GM12878 (cell line): ENCODE measurements at regions not wholly inside any gene's neighbourhood (a gene's known extent, or its start where the extent isn't known, plus 50 kb on each side); places are given as distances from the start of the nearest gene placed in this dataset.

Experiments used
- ATAC-seq: fragments of 200-7000 bp; cut with Tn5 transposase; 3 replicates; pipeline ENCODE4 v1.9.1; 2020; ENCODE audit warnings: mild to moderate bottlenecking, moderate library complexity
- BruUV-seq: library from RNA; stranded (reverse); fragments of 400-500 nt; replicated peaks from 2 replicates; lab custom pipeline; 2021; lab: Mats Ljungman, UMichigan
- CTCF ChIA-PET: fragments of 300-600 bp; sonication (Branson Sonifier 250); formaldehyde crosslinking; extraction: SDS; loops from one replicate; lab custom pipeline; 2021; ENCODE audit warnings: inconsistent platforms; lab: Yijun Ruan, JAX
- POLR2A ChIA-PET: fragments of 350-600 bp; formaldehyde crosslinking; extraction: SDS; loops from one replicate; lab custom pipeline; 2021; ENCODE audit warnings: inconsistent platforms; lab: Charles Lee
- RAD21 ChIA-PET: fragments of 300-600 bp; sonication (Branson Sonifier 250); formaldehyde crosslinking; loops from one replicate; lab custom pipeline; 2023; ENCODE audit warnings: antibody characterized with exemption; ENCODE audit not compliant: unreplicated experiment; lab: Charles Lee
- SMC1A ChIA-PET: fragments of 300-600 bp; sonication (Branson Sonifier 250); formaldehyde crosslinking; loops from one replicate; lab custom pipeline; 2023; ENCODE audit not compliant: unreplicated experiment, uncharacterized antibody; lab: Charles Lee
- DNase-seq: peaks from one replicate; pipeline ENCODE4 v3.0.0-alpha.2; 2011; ENCODE audit warnings: low read depth, low spot score
- FAIRE-seq: peaks from 3 replicates; lab custom pipeline; 2011; peaks lifted over from hg19 to GRCh38; lab: Jason Lieb, UNC
- H2AFZ ChIP-seq: 2 replicates; pipeline ENCODE4 v1.6.0; 2011; ENCODE audit warnings: low read depth, low read length, control low read depth; ENCODE audit not compliant: control insufficient read depth
- H3K27ac ChIP-seq: 2 replicates; pipeline ENCODE4 v1.5.1; 2011; ENCODE audit warnings: control low read depth; ENCODE audit not compliant: control insufficient read depth, insufficient read depth
- H3K27me3 ChIP-seq, 2 experiments: replicated peaks in 1 of 2; 2 replicates each; pipeline versions ENCODE4 v1.6.0 to v1.6.1; 2011; ENCODE audit warnings: low read length in 1 of 2; ENCODE audit not compliant: control insufficient read depth in 2 of 2, insufficient read depth in 2 of 2
- H3K36me3 ChIP-seq, 2 experiments: 2 replicates each; pipeline ENCODE4 v1.5.1; 2011; ENCODE audit warnings: low read length in 1 of 2; ENCODE audit not compliant: control insufficient read depth in 2 of 2, insufficient read depth in 2 of 2
- H3K4me1 ChIP-seq: 2 replicates; pipeline ENCODE4 v1.6.1; 2011; ENCODE audit warnings: mild to moderate bottlenecking, low read length, moderate library complexity, mixed read lengths; ENCODE audit not compliant: control insufficient read depth, insufficient read depth
- H3K4me2 ChIP-seq: 2 replicates; pipeline ENCODE4 v1.6.0; 2011; ENCODE audit warnings: control low read depth; ENCODE audit not compliant: control insufficient read depth, insufficient read depth
- H3K4me3 ChIP-seq: fragments of 200-600 bp; sonication (generic); 2 replicates; pipeline ENCODE4 v1.5.1; 2016
- H3K79me2 ChIP-seq: 2 replicates; pipeline ENCODE4 v1.6.0; 2011; ENCODE audit warnings: low read length; ENCODE audit not compliant: control insufficient read depth, insufficient read depth
- H3K9ac ChIP-seq: 2 replicates; pipeline ENCODE4 v1.8.0; 2011; ENCODE audit warnings: low read length, control low read depth, mixed read lengths; ENCODE audit not compliant: control insufficient read depth, insufficient read depth
- H3K9me3 ChIP-seq: replicated peaks from 3 replicates; pipeline ENCODE4 v1.5.1; 2011; ENCODE audit warnings: mild to moderate bottlenecking, low read length; ENCODE audit not compliant: control insufficient read depth, insufficient read depth
- H4K20me1 ChIP-seq: 2 replicates; pipeline ENCODE4 v1.6.0; 2011; ENCODE audit not compliant: control insufficient read depth, insufficient read depth
- BMI1 ChIP-seq: fragments of 450-650 bp; IDR thresholded peaks from 2 replicates; pipeline ENCODE4 v1.6.1; 2016; ENCODE audit warnings: mild to moderate bottlenecking, moderate library complexity, borderline replicate concordance
- CHD2 ChIP-seq: IDR thresholded peaks from 2 replicates; pipeline ENCODE4 v1.6.1; 2011; ENCODE audit warnings: low read depth, low read length, improper control_type of control experiment, borderline replicate concordance
- EZH2 ChIP-seq: IDR thresholded peaks from 2 replicates; pipeline ENCODE4 v1.6.1; 2012; ENCODE audit warnings: low read depth, mild to moderate bottlenecking, control low read depth, inconsistent platforms, low read length, borderline replicate concordance; ENCODE audit not compliant: control insufficient read depth
- MEF2B ChIP-seq: fragments of 450-650 bp; IDR thresholded peaks from 2 replicates; pipeline ENCODE4 v1.6.1; 2018; ENCODE audit warnings: mild to moderate bottlenecking, moderate library complexity; ENCODE audit not compliant: partially characterized antibody, poor library complexity, severe bottlenecking
- POU2F2 ChIP-seq: IDR thresholded peaks from 3 replicates; pipeline ENCODE4 v1.6.1; 2011; ENCODE audit warnings: low read depth, mild to moderate bottlenecking, low read length, borderline replicate concordance
- RUNX3 ChIP-seq: IDR thresholded peaks from 2 replicates; pipeline ENCODE4 v1.6.1; 2012; ENCODE audit warnings: low read length, inconsistent platforms
- STAT3 ChIP-seq: IDR thresholded peaks from 2 replicates; pipeline ENCODE4 v1.6.1; 2011; ENCODE audit warnings: low read depth, low read length, improper control_type of control experiment
- ZBED1 ChIP-seq: IDR thresholded peaks from 2 replicates; pipeline ENCODE4 v1.6.1; 2016; ENCODE audit warnings: borderline replicate concordance
- WGBS: methylation state at CpG from one replicate; pipeline ENCODE4 v1.1.6; 2016; ENCODE audit warnings: low lambda C conversion rate; ENCODE audit not compliant: insufficient replicate concordance, insufficient coverage; ENCODE audit errors: missing lambda C conversion rate; 5-methylcytosine and 5-hydroxymethylcytosine counted together
- in situ Hi-C: fragments of 300-500 bp; cut with MboI; formaldehyde crosslinking; loops from 9 replicates; pipeline ENCODE4 v1.14.3; 2018; ENCODE audit warnings: mixed read lengths
- intact Hi-C: fragments of 100-400 bp; cut with micrococcal nuclease; formaldehyde crosslinking; loops from one replicate; pipeline ENCODE4 v1.14.2; 2022; ENCODE audit not compliant: unreplicated experiment
- TF ChIP-seq, protein P1 (sequence below): IDR thresholded peaks from 2 replicates; pipeline ENCODE4 v1.6.1; 2011; ENCODE audit warnings: mild to moderate bottlenecking, low read depth, low read length, moderate library complexity; ENCODE audit not compliant: insufficient replicate concordance
- TF ChIP-seq, protein P2 (sequence below): fragments of 150-350 bp; IDR thresholded peaks from 2 replicates; pipeline ENCODE4 v1.6.1; 2016; ENCODE audit warnings: low read depth, low read length
- TF ChIP-seq, protein P3 (sequence below), 3 experiments: IDR thresholded peaks in 2 of 3; conservative IDR thresholded peaks in 1 of 3; 2 replicates each; pipeline ENCODE4 v1.5.1; 2011; ENCODE audit warnings: low read depth in 3 of 3, low read length in 3 of 3, mild to moderate bottlenecking in 3 of 3, control low read depth in 2 of 3, moderate library complexity in 2 of 3, inconsistent platforms in 1 of 3, mixed read lengths in 1 of 3; ENCODE audit not compliant: control insufficient read depth in 2 of 3, insufficient read depth in 1 of 3; ENCODE audit errors: extremely low read depth in 1 of 3
- TF ChIP-seq, protein P4 (sequence below): IDR thresholded peaks from 2 replicates; pipeline ENCODE4 v1.6.1; 2012; ENCODE audit warnings: low read depth, low read length, improper control_type of control experiment
- TF ChIP-seq, protein P5 (sequence below): fragments of 450-650 bp; IDR thresholded peaks from 2 replicates; pipeline ENCODE4 v1.6.1; 2017; ENCODE audit warnings: mild to moderate bottlenecking, low read depth, inconsistent platforms; ENCODE audit not compliant: poor library complexity, severe bottlenecking

DNA sequence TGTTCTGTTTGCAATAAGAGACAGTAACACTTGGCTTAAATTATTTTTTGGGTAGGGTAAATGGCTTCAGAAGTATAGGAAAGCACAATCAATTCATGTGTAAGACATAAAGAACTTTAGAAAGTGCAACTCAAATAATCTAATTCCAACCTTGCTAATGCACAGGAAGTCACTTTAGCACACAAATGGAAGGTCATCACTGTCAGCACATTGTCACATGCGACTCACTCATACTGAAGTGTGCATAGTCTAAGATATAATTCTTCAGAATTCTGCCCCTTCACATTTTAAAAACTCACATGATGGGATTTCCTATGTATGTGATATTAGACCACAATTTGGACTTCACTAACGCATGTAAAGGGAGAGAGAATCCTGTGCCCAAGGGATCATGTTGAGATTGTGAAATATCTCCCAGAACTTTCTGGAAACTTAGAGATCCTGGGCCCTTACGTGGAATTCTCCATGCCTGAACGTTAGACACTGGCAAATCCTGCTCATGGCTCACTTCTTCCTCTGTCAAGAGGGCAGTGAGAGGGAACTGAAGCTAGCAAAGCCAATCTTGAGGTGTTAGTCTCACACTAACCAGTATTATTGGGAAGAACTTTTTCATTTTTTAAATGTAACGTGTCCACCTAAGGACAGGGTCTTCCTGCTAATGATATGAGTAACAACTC, 403.2 kb upstream of the PTGER4 start:
- intact Hi-C loops, result loop anchor here (5.0 to 10.0 kb wide), 2 partner anchors 296 to 408 kb away; no protein-coding TSS in a partner anchor
- Histone ChIP-seq H3K4me3 (no peak overlapping the region), H3K27ac (no peak overlapping the region), H3K4me1 (peaks cover 2% of the 10 kb centered on the region; the same call in 1 of the 2 replicates), H3K9me3 (no peaks in the 10 kb centered on the region), H3K36me3 (no peaks in the 10 kb centered on the region), H3K79me2 (no peaks in the 10 kb centered on the region), H3K9ac (no peak overlapping the region), H3K27me3 (peaks cover 2 to 3% of the 10 kb centered on the region in 2 experiments; a peak in 1 of 4 replicates), H4K20me1 (no peaks in the 10 kb centered on the region), H2AFZ (no peak overlapping the region), H3K4me2 (peak overlapping the region; percentile 17; the same call in 1 of the 2 replicates)
- ChIA-PET RAD21 (no interaction called here), POLR2A (no interaction called here), SMC1A (no interaction called here), CTCF (no interaction called here)
- BruUV-seq, result no TSS peak
- DNase-seq (no peak), FAIRE-seq (no peak), ATAC-seq (peak; percentile 51)
- WGBS, result 30% methylated on average over 5 of the region's 5 CpGs
- in situ Hi-C loops, result no loop called here
- TF ChIP-seq RUNX3, result no peak
- TF ChIP-seq, protein P1, sequence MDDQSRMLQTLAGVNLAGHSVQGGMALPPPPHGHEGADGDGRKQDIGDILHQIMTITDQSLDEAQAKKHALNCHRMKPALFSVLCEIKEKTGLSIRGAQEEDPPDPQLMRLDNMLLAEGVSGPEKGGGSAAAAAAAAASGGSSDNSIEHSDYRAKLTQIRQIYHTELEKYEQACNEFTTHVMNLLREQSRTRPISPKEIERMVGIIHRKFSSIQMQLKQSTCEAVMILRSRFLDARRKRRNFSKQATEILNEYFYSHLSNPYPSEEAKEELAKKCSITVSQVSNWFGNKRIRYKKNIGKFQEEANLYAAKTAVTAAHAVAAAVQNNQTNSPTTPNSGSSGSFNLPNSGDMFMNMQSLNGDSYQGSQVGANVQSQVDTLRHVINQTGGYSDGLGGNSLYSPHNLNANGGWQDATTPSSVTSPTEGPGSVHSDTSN, result no peak
- TF ChIP-seq, protein P2, sequence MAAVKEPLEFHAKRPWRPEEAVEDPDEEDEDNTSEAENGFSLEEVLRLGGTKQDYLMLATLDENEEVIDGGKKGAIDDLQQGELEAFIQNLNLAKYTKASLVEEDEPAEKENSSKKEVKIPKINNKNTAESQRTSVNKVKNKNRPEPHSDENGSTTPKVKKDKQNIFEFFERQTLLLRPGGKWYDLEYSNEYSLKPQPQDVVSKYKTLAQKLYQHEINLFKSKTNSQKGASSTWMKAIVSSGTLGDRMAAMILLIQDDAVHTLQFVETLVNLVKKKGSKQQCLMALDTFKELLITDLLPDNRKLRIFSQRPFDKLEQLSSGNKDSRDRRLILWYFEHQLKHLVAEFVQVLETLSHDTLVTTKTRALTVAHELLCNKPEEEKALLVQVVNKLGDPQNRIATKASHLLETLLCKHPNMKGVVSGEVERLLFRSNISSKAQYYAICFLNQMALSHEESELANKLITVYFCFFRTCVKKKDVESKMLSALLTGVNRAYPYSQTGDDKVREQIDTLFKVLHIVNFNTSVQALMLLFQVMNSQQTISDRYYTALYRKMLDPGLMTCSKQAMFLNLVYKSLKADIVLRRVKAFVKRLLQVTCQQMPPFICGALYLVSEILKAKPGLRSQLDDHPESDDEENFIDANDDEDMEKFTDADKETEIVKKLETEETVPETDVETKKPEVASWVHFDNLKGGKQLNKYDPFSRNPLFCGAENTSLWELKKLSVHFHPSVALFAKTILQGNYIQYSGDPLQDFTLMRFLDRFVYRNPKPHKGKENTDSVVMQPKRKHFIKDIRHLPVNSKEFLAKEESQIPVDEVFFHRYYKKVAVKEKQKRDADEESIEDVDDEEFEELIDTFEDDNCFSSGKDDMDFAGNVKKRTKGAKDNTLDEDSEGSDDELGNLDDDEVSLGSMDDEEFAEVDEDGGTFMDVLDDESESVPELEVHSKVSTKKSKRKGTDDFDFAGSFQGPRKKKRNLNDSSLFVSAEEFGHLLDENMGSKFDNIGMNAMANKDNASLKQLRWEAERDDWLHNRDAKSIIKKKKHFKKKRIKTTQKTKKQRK, result no peak
- TF ChIP-seq, protein P3, sequence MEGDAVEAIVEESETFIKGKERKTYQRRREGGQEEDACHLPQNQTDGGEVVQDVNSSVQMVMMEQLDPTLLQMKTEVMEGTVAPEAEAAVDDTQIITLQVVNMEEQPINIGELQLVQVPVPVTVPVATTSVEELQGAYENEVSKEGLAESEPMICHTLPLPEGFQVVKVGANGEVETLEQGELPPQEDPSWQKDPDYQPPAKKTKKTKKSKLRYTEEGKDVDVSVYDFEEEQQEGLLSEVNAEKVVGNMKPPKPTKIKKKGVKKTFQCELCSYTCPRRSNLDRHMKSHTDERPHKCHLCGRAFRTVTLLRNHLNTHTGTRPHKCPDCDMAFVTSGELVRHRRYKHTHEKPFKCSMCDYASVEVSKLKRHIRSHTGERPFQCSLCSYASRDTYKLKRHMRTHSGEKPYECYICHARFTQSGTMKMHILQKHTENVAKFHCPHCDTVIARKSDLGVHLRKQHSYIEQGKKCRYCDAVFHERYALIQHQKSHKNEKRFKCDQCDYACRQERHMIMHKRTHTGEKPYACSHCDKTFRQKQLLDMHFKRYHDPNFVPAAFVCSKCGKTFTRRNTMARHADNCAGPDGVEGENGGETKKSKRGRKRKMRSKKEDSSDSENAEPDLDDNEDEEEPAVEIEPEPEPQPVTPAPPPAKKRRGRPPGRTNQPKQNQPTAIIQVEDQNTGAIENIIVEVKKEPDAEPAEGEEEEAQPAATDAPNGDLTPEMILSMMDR (IDR thresholded peaks at IDR 0.05 in 2 of 3, conservative IDR thresholded peaks at IDR 0.05 in 1 of 3; ENCODE audit: control insufficient read depth in 2 of 3, extremely low read depth in 1 of 3, insufficient read depth in 1 of 3, low read depth in 3 of 3, low read length in 3 of 3), result no peak
- TF ChIP-seq BMI1, result no peak
- TF ChIP-seq MEF2B, result no peak
- TF ChIP-seq STAT3, result no peak
- TF ChIP-seq, protein P4, sequence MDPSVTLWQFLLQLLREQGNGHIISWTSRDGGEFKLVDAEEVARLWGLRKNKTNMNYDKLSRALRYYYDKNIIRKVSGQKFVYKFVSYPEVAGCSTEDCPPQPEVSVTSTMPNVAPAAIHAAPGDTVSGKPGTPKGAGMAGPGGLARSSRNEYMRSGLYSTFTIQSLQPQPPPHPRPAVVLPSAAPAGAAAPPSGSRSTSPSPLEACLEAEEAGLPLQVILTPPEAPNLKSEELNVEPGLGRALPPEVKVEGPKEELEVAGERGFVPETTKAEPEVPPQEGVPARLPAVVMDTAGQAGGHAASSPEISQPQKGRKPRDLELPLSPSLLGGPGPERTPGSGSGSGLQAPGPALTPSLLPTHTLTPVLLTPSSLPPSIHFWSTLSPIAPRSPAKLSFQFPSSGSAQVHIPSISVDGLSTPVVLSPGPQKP, result no peak
- TF ChIP-seq, protein P5, sequence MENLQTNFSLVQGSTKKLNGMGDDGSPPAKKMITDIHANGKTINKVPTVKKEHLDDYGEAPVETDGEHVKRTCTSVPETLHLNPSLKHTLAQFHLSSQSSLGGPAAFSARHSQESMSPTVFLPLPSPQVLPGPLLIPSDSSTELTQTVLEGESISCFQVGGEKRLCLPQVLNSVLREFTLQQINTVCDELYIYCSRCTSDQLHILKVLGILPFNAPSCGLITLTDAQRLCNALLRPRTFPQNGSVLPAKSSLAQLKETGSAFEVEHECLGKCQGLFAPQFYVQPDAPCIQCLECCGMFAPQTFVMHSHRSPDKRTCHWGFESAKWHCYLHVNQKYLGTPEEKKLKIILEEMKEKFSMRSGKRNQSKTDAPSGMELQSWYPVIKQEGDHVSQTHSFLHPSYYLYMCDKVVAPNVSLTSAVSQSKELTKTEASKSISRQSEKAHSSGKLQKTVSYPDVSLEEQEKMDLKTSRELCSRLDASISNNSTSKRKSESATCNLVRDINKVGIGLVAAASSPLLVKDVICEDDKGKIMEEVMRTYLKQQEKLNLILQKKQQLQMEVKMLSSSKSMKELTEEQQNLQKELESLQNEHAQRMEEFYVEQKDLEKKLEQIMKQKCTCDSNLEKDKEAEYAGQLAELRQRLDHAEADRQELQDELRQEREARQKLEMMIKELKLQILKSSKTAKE, result no peak
- no peak for TF ChIP-seq ZBED1
- no peak for TF ChIP-seq CHD2
- no peak for TF ChIP-seq POU2F2
- TF ChIP-seq EZH2, result no peak
